ENCODE measurements at regions not wholly inside any gene's neighbourhood (a gene's known extent, or its start where the extent isn't known, plus 50 kb on each side); places are given as distances from the start of the nearest gene placed in this dataset.

- no peak overlapping the region for H3K4me3 ChIP-seq (ENCODE audit: low read depth, low read length)
- no peak for DNase-seq (ENCODE audit: low read depth)
These were observed 267.4 kb downstream of the CYP26B1 start for GRCh38 chr2:71880287-71880686.

DNA sequence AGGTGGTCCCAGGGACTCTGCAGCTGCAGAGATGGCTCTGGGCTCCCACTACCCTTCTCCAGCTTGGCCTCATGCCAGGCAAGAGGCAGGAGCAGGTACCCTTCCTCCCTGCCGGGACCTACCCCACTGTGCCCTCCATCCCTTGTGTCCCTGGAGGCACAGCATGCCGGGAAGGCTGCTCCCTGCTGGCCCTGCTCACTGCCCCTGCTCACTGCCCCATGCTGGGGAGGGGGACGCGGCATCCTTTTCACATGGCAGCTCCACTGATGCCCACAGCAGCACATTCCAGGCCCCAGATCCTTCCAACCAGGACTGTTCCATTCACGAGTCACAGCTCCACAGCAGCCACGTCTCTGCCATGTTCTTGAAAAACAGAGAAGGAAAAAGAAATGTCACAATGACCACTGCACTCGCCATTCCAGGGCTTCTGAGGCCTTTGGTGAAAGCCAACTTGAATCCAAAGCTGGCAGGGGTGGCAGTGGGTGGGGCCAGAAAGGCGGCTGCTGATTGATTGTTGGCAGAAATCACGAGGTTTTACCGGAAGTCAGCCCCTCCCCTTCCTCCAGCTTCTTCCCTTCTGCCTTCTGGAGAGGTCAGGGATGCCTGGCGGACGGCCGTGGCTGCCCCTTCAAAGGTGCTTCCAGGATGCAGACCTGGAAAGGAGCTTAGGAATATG, 268.0 kb downstream of the CYP26B1 start:
- no peak overlapping the region for H3K4me3 ChIP-seq (ENCODE audit: low read depth, low read length)
- no peak for TF ChIP-seq CTCF (IDR thresholded peaks at IDR 0.05; ENCODE audit: low read depth, low read length, missing control alignments)
- no peak for DNase-seq (ENCODE audit: low read depth)

More at GRCh38 chr2:71880287-71880686, 267.4 kb downstream of the CYP26B1 start:
- no peak for TF ChIP-seq CTCF (IDR thresholded peaks at IDR 0.05; ENCODE audit: low read depth, low read length, missing control alignments)

- H3K4me3 ChIP-seq (ENCODE audit: low read depth, low read length): no peak overlapping the region
- TF ChIP-seq CTCF (IDR thresholded peaks at IDR 0.05; ENCODE audit: low read depth, low read length, missing control alignments): no peak
- DNase-seq (ENCODE audit: low read depth): no peak
These were observed 268.8 kb downstream of the CYP26B1 start for GRCh38 chr2:71878626-71879508.

DNA sequence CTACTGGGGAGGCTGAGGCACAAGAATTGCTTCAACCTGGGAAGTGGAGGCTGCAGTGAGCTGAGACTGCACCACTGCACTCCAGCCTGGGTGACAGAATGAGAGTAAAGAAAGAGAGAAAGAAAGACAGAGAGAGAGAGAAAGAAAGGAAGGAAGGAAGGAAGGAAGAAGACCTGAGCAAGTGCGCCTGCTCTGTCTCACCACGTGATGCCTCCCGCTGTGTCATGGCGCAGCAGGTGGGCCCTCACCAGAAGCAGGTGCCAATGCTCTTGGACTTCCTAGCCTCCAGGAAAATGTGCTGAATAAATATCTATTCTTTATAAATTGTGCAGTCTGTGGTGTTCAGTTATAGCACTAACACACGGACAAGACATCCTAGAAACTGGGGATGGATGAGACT, 270.0 kb downstream of the CYP26B1 start:
- TF ChIP-seq CTCF (IDR thresholded peaks at IDR 0.05; ENCODE audit: low read depth, low read length, missing control alignments): no peak
- no peak overlapping the region for H3K4me3 ChIP-seq (ENCODE audit: low read depth, low read length)
- DNase-seq (ENCODE audit: low read depth): no peak

DNA sequence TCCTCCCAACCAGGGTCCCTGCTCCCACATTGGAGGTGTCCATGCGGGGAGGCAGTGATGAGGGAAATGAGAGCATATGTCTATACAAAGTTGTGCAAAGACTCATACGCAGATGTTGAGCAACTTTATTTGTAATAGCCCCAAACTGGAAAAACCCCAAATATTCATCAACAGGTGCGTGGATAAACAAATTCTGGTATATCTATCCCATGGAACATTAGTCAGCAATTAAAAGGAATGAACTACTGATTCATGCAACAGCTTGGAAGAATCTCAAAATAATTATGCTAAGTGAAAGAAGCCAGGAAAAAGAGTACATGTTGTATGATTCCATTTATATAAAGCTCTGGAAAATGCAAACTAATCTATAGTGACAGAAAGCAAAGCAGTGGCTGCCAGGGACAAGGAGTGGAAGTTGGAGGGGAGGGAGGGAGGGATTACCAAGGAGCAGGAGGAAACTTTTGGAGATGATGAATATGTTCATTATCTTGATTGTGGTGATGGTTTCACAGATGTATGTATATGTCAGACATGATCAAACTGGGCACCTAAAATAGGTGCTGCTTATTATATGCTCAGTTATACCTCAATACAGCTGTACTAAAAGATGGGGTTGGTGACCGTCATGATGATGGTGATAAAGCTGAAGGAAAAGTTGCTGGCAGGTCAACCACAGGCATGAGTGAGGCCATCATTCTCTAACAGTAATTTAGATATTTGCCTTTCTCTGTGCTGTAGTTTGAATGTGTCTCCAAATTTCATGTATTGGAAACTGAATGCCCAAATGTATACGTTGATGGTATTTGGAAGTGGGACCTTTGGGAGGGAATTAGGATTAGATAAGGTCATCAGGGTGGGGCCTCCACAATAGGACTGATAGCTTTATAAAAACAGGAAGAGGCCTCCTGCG, 270.9 kb downstream of the CYP26B1 start:
- no peak for TF ChIP-seq CTCF (IDR thresholded peaks at IDR 0.05; ENCODE audit: low read depth, low read length, missing control alignments)
- no peak overlapping the region for H3K4me3 ChIP-seq (ENCODE audit: low read depth, low read length)
- DNase-seq (ENCODE audit: low read depth): no peak

- TF ChIP-seq CTCF (IDR thresholded peaks at IDR 0.05; ENCODE audit: low read depth, low read length, missing control alignments): no peak
- DNase-seq (ENCODE audit: low read depth): no peak
- H3K4me3 ChIP-seq (ENCODE audit: low read depth, low read length): no peak overlapping the region
These were observed 275.1 kb downstream of the CYP26B1 start for GRCh38 chr2:71872466-71873051.
